HEK293 (cell line): ENCODE measurements at regions not wholly inside any gene's neighbourhood (a gene's known extent, or its start where the extent isn't known, plus 50 kb on each side); places are given as distances from the start of the nearest gene placed in this dataset.

Experiments used
- CTCF ChIA-PET: fragments of 350-600 bp; formaldehyde crosslinking; extraction: SDS; loops from one replicate; lab custom pipeline; 2021; ENCODE audit warnings: antibody characterized with exemption; lab: Yijun Ruan, JAX
- POLR2A ChIA-PET: fragments of 300-600 bp; formaldehyde crosslinking; extraction: SDS; loops from one replicate; lab custom pipeline; 2020; ENCODE audit warnings: antibody characterized with exemption, inconsistent platforms; lab: Yijun Ruan, JAX
- H3K27ac ChIP-seq: fragments of 200-500 bp; sonication (Bioruptor generic); 2 replicates; pipeline ENCODE4 v1.5.1; 2014; ENCODE audit warnings: low read depth, low read length, control low read depth, inconsistent platforms; ENCODE audit errors: extremely low read depth
- H3K36me3 ChIP-seq, 2 experiments: fragments of 200-500 bp in 1 of 2; sonication (Bioruptor generic) in 1 of 2; 1 replicate in 1 of 2; 2 replicates in 1 of 2; pipeline ENCODE4 v1.5.1; 2014 to 2017; ENCODE audit warnings: inconsistent platforms in 2 of 2, low read length in 2 of 2; ENCODE audit not compliant: control insufficient read depth in 2 of 2, insufficient read depth in 1 of 2
- H3K4me1 ChIP-seq: fragments of 200-500 bp; sonication (Bioruptor generic); 2 replicates; pipeline ENCODE4 v1.5.1; 2014; ENCODE audit warnings: mild to moderate bottlenecking, low read length, inconsistent platforms; ENCODE audit not compliant: control insufficient read depth, insufficient read depth
- H3K4me3 ChIP-seq: 2 replicates; pipeline ENCODE4 v1.5.1; 2011; ENCODE audit warnings: low read depth, mild to moderate bottlenecking, control low read depth, low read length, moderate library complexity
- H3K9me3 ChIP-seq: fragments of 200-500 bp; sonication (Bioruptor generic); 2 replicates; pipeline ENCODE4 v1.5.1; 2014; ENCODE audit warnings: low read depth, low read length, inconsistent platforms; ENCODE audit not compliant: control insufficient read depth, insufficient read depth
- HOXD13 ChIP-seq: sonication (generic); formaldehyde crosslinking; IDR thresholded peaks from 2 replicates; pipeline ENCODE4 v1.8.0; 2022; ENCODE audit warnings: missing genetic modification reagents, borderline replicate concordance
- KLF7 ChIP-seq: fragments of 450-650 bp; formaldehyde crosslinking; IDR thresholded peaks from 2 replicates; pipeline ENCODE4 v1.5.1; 2016; ENCODE audit warnings: missing biosample characterization, missing genetic modification characterization, borderline replicate concordance
- PRDM1 ChIP-seq: fragments of 450-650 bp; formaldehyde crosslinking; IDR thresholded peaks from 2 replicates; pipeline ENCODE4; 2016; ENCODE audit warnings: missing biosample characterization, missing genetic modification characterization
- PRDM10 ChIP-seq: fragments of 450-650 bp; formaldehyde crosslinking; IDR thresholded peaks from 2 replicates; pipeline ENCODE4 v1.5.1; 2016; ENCODE audit warnings: missing biosample characterization, missing genetic modification characterization
- REST ChIP-seq: fragments of 450-650 bp; formaldehyde crosslinking; IDR thresholded peaks from 2 replicates; pipeline ENCODE4 v1.5.1; 2016; ENCODE audit warnings: missing biosample characterization, missing genetic modification characterization
- SCRT1 ChIP-seq: fragments of 450-650 bp; formaldehyde crosslinking; IDR thresholded peaks from 2 replicates; pipeline ENCODE4 v1.5.1; 2016; ENCODE audit warnings: missing biosample characterization, missing genetic modification characterization, borderline replicate concordance
- ZBTB1 ChIP-seq: fragments of 450-650 bp; formaldehyde crosslinking; IDR thresholded peaks from 2 replicates; pipeline ENCODE4 v1.5.1; 2016; ENCODE audit warnings: missing biosample characterization, missing genetic modification characterization
- ZEB2 ChIP-seq: fragments of 450-650 bp; formaldehyde crosslinking; IDR thresholded peaks from 2 replicates; pipeline ENCODE4 v1.5.1; 2016; ENCODE audit warnings: missing biosample characterization, missing genetic modification characterization
- ZFP41 ChIP-seq: fragments of 450-650 bp; formaldehyde crosslinking; IDR thresholded peaks from 2 replicates; pipeline ENCODE4 v1.5.1; 2016; ENCODE audit warnings: missing biosample characterization, missing genetic modification characterization, borderline replicate concordance
- ZNF133 ChIP-seq: fragments of 450-650 bp; formaldehyde crosslinking; IDR thresholded peaks from 2 replicates; pipeline ENCODE4 v1.5.1; 2016; ENCODE audit warnings: missing biosample characterization, missing genetic modification characterization
- ZNF26 ChIP-seq: fragments of 450-650 bp; formaldehyde crosslinking; IDR thresholded peaks from 2 replicates; pipeline ENCODE4 v1.5.1; 2016; ENCODE audit warnings: missing biosample characterization, missing genetic modification characterization
- ZNF311 ChIP-seq: fragments of 450-650 bp; formaldehyde crosslinking; IDR thresholded peaks from 2 replicates; pipeline ENCODE4 v1.5.1; 2017; ENCODE audit warnings: missing biosample characterization, missing genetic modification characterization, borderline replicate concordance
- ZNF423 ChIP-seq: fragments of 450-650 bp; formaldehyde crosslinking; IDR thresholded peaks from 2 replicates; pipeline ENCODE4 v1.5.1; 2016; ENCODE audit warnings: missing biosample characterization, missing genetic modification characterization
- ZNF645 ChIP-seq: fragments of 450-650 bp; formaldehyde crosslinking; IDR thresholded peaks from 2 replicates; pipeline ENCODE4; 2016; ENCODE audit warnings: missing biosample characterization, missing genetic modification characterization
- ZNF664 ChIP-seq: fragments of 450-650 bp; formaldehyde crosslinking; IDR thresholded peaks from 2 replicates; pipeline ENCODE4 v1.5.1; 2016; ENCODE audit warnings: missing biosample characterization, missing genetic modification characterization
- ZSCAN23 ChIP-seq: fragments of 450-650 bp; formaldehyde crosslinking; IDR thresholded peaks from 2 replicates; pipeline ENCODE4 v1.5.1; 2016; ENCODE audit warnings: missing biosample characterization, missing genetic modification characterization
- TF ChIP-seq, protein P1 (sequence below): fragments of 450-650 bp; formaldehyde crosslinking; IDR thresholded peaks from 2 replicates; pipeline ENCODE4 v1.5.1; 2016; ENCODE audit warnings: missing biosample characterization, missing genetic modification characterization, borderline replicate concordance
- TF ChIP-seq, protein P2 (sequence below): fragments of 450-650 bp; formaldehyde crosslinking; IDR thresholded peaks from 2 replicates; pipeline ENCODE4 v1.5.1; 2017; ENCODE audit warnings: missing biosample characterization, missing genetic modification characterization

DNA sequence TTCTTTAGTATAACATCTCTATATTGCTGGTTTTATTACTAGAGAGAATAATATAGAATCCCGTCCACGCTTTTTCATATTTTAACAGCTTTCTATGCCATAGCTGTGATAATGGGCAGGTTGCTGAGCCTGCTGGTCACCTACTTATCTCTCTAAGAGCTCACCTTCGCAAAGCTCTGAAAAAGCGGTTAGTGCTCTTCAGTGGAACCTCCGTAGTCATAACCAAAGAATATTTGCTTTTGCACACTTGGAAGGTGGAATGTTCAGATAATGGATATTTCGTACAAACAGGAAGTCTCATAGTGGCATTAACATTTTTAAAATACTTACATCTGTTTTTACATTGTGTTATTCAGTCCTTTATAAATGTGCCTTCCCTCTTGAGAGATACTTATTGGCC lies 388.9 kb upstream of the ANO3 start:
- ChIA-PET POLR2A (no interaction called here), CTCF (no interaction called here)
- Histone ChIP-seq H3K4me1 (no peaks in the 10 kb centered on the region), H3K4me3 (no peak overlapping the region), H3K27ac (no peak overlapping the region), H3K9me3 (no peaks in the 10 kb centered on the region), H3K36me3 (no peaks in the 10 kb centered on the region)
- TF ChIP-seq ZNF423 (tag by site-specific recombination) (no peak), ZNF311 (tag by site-specific recombination) (no peak), PRDM10 (tag by site-specific recombination) (no peak), ZNF645 (tag by site-specific recombination) (no peak), KLF7 (no peak), ZNF664 (no peak), ZNF133 (tag by site-specific recombination) (no peak)
- TF ChIP-seq, protein P1, sequence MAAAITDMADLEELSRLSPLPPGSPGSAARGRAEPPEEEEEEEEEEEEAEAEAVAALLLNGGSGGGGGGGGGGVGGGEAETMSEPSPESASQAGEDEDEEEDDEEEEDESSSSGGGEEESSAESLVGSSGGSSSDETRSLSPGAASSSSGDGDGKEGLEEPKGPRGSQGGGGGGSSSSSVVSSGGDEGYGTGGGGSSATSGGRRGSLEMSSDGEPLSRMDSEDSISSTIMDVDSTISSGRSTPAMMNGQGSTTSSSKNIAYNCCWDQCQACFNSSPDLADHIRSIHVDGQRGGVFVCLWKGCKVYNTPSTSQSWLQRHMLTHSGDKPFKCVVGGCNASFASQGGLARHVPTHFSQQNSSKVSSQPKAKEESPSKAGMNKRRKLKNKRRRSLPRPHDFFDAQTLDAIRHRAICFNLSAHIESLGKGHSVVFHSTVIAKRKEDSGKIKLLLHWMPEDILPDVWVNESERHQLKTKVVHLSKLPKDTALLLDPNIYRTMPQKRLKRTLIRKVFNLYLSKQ (tag by site-specific recombination), result no peak

- CTCF ChIA-PET, result no interaction called here
- Histone ChIP-seq H3K27ac (no peak overlapping the region), H3K4me1 (no peaks in the 10 kb centered on the region), H3K9me3 (no peaks in the 10 kb centered on the region), H3K4me3 (no peak overlapping the region), H3K36me3 (no peaks in the 10 kb centered on the region)
- TF ChIP-seq REST (tag by site-specific recombination), result no peak
- POLR2A ChIA-PET, result no interaction called here
These were observed 387.9 kb upstream of the ANO3 start for GRCh38 chr11:25943777-25944661.

DNA sequence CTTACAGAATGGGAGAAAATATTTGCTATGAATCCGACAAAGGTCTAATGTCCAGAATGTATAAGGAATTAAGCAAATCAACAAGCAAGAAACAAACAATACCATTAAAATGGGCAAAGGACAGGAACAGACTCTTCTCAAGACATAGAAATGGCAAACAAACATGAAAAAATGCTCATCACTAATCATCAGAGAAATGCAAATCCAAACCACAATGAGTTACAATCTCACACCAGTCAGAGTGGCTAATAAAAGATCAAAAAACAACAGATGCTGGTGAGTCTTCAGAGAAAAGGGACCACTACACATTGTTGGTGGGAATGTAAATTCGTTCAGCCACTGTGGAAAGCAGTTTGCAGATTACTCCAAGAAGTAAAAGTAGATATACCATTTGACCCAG lies 382.0 kb upstream of the ANO3 start:
- no peak overlapping the region for H3K4me3 ChIP-seq
- CTCF ChIA-PET, result no interaction called here

More for the DNA sequence above, 382.0 kb upstream of the ANO3 start:
- no peaks in the 10 kb centered on the region for H3K4me1 ChIP-seq
- H3K27ac ChIP-seq, result no peak overlapping the region
- no peaks in the 10 kb centered on the region for H3K9me3 ChIP-seq
- POLR2A ChIA-PET, result no interaction called here
- TF ChIP-seq SCRT1 (tag by site-specific recombination), result no peak
- no peak for TF ChIP-seq PRDM1
- TF ChIP-seq HOXD13, result no peak
- TF ChIP-seq ZNF26 (tag by site-specific recombination), result no peak
- TF ChIP-seq ZEB2 (tag by site-specific recombination), result no peak
- TF ChIP-seq, protein P2, sequence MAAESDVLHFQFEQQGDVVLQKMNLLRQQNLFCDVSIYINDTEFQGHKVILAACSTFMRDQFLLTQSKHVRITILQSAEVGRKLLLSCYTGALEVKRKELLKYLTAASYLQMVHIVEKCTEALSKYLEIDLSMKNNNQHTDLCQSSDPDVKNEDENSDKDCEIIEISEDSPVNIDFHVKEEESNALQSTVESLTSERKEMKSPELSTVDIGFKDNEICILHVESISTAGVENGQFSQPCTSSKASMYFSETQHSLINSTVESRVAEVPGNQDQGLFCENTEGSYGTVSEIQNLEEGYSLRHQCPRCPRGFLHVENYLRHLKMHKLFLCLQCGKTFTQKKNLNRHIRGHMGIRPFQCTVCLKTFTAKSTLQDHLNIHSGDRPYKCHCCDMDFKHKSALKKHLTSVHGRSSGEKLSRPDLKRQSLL, result no peak
- TF ChIP-seq ZFP41 (tag by site-specific recombination), result no peak
- TF ChIP-seq ZBTB1 (tag by site-specific recombination), result no peak
- no peak for TF ChIP-seq ZSCAN23 (tag by site-specific recombination)
- TF ChIP-seq, all 188 proteins: peak for 0
- H3K36me3 ChIP-seq, result no peaks in the 10 kb centered on the region
